Ishikawa (cell line): ENCODE measurements at regions not wholly inside any gene's neighbourhood (a gene's known extent, or its start where the extent isn't known, plus 50 kb on each side); places are given as distances from the start of the nearest gene placed in this dataset.

Source experiments
- CEBPB ChIP-seq: IDR thresholded peaks from 2 replicates; pipeline ENCODE4 v1.6.1; 2012
- CREB1 ChIP-seq: IDR thresholded peaks from 2 replicates; pipeline ENCODE4 v1.6.1; 2012; ENCODE audit warnings: low read depth
- EGR1 ChIP-seq: IDR thresholded peaks from 2 replicates; pipeline ENCODE4 v1.6.1; 2012
- EP300 ChIP-seq: IDR thresholded peaks from 2 replicates; pipeline ENCODE4 v1.6.1; 2012; ENCODE audit warnings: borderline replicate concordance
- FOXM1 ChIP-seq: IDR thresholded peaks from 2 replicates; pipeline ENCODE4 v1.6.1; 2012; ENCODE audit warnings: low read depth, borderline replicate concordance
- MAX ChIP-seq: IDR thresholded peaks from 2 replicates; pipeline ENCODE4 v1.6.1; 2012
- NFIC ChIP-seq: IDR thresholded peaks from 2 replicates; pipeline ENCODE4 v1.6.1; 2012
- RAD21 ChIP-seq: IDR thresholded peaks from 2 replicates; pipeline ENCODE4 v1.6.1; 2012; ENCODE audit warnings: low read depth
- REST ChIP-seq: IDR thresholded peaks from 2 replicates; pipeline ENCODE4 v1.6.1; 2012; ENCODE audit warnings: low read depth, mild to moderate bottlenecking
- TAF1 ChIP-seq: IDR thresholded peaks from 2 replicates; pipeline ENCODE4 v1.6.1; 2012; ENCODE audit warnings: low read depth, mild to moderate bottlenecking
- TCF12 ChIP-seq: IDR thresholded peaks from 2 replicates; pipeline ENCODE4 v1.6.1; 2012; ENCODE audit warnings: low read depth
- TEAD4 ChIP-seq: IDR thresholded peaks from 2 replicates; pipeline ENCODE4 v1.6.1; 2012
- USF1 ChIP-seq: IDR thresholded peaks from 2 replicates; pipeline ENCODE4 v1.6.1; 2012
- YY1 ChIP-seq: IDR thresholded peaks from 2 replicates; pipeline ENCODE4 v1.6.1; 2012; ENCODE audit warnings: low read depth
- ZBTB7A ChIP-seq: IDR thresholded peaks from 2 replicates; pipeline ENCODE4 v1.6.1; 2012; ENCODE audit warnings: low read depth

GRCh38 chr4:155590796-155591585, 75.7 kb upstream of the GUCY1A1 start:
- no peak for TF ChIP-seq NFIC
- no peak for TF ChIP-seq YY1
- TF ChIP-seq RAD21 = no peak
- TF ChIP-seq ZBTB7A = no peak
- no peak for TF ChIP-seq TAF1
- TF ChIP-seq TEAD4 = no peak
- TF ChIP-seq CREB1 = no peak
- TF ChIP-seq CEBPB = no peak
- no peak for TF ChIP-seq USF1
- no peak for TF ChIP-seq MAX
- no peak for TF ChIP-seq EGR1
- TF ChIP-seq REST = no peak
- TF ChIP-seq TCF12 = no peak
- no peak for TF ChIP-seq FOXM1
- no peak for TF ChIP-seq EP300

GRCh38 chr4:155588437-155588836, 78.2 kb upstream of the GUCY1A1 start:
- TF ChIP-seq USF1 (no peak), TCF12 (no peak), FOXM1 (no peak), NFIC (no peak), CEBPB (no peak), YY1 (no peak), REST (no peak), CREB1 (no peak), MAX (no peak), TEAD4 (no peak), EP300 (no peak)

GRCh38 chr4:155587766-155588165, 78.9 kb upstream of the GUCY1A1 start:
- TF ChIP-seq NFIC (no peak), USF1 (no peak), REST (no peak), CREB1 (no peak)

GRCh38 chr4:155582971-155583437, 83.6 kb upstream of the GUCY1A1 start:
- no peak for TF ChIP-seq TEAD4
- no peak for TF ChIP-seq RAD21
- no peak for TF ChIP-seq MAX
- no peak for TF ChIP-seq TCF12
- TF ChIP-seq REST = no peak
- no peak for TF ChIP-seq CEBPB
- no peak for TF ChIP-seq YY1
- no peak for TF ChIP-seq FOXM1
- no peak for TF ChIP-seq CREB1
- no peak for TF ChIP-seq NFIC
- TF ChIP-seq USF1 = no peak
- no peak for TF ChIP-seq TAF1
- no peak for TF ChIP-seq EP300
- no peak for TF ChIP-seq EGR1
- TF ChIP-seq ZBTB7A = no peak
